ENCODE measurements at regions not wholly inside any gene's neighbourhood (a gene's known extent, or its start where the extent isn't known, plus 50 kb on each side); places are given as distances from the start of the nearest gene placed in this dataset.

- BruUV-seq (replicated peaks) = no TSS peak
- Histone ChIP-seq H3K4me2 (ENCODE audit: low read depth, low read length) (no peak overlapping the region), H3K27me3 (ENCODE audit: control insufficient read depth in 1 of 2, insufficient read depth in 2 of 2, low read length in 2 of 2) (no peaks in the 10 kb centered on the region), H3K27ac (ENCODE audit: extremely low read length, insufficient read depth, low read length) (no peak overlapping the region), H2AFZ (ENCODE audit: low read length) (no peak overlapping the region), H3K4me3 (replicated peaks in 1 of 3; ENCODE audit: insufficient read depth in 1 of 3, low read depth in 2 of 3, low read length in 3 of 3) (no peak overlapping the region), H4K20me1 (ENCODE audit: insufficient read depth, low read length) (no peaks in the 10 kb centered on the region), H3K9ac (ENCODE audit: insufficient read depth, low read depth, low read length) (no peak overlapping the region), H3K36me3 (replicated peaks in 1 of 2; ENCODE audit: control insufficient read depth in 1 of 2, insufficient read depth in 2 of 2, low read length in 2 of 2) (no peaks in the 10 kb centered on the region), H3K79me2 (ENCODE audit: insufficient read depth, low read length) (no peaks in the 10 kb centered on the region), H3K4me1 (ENCODE audit: insufficient read depth, low read length) (no peaks in the 10 kb centered on the region), H3K9me3 (ENCODE audit: low read length) (no peaks in the 10 kb centered on the region)
- DNase-seq (ENCODE audit: low spot score) (no peak), ATAC-seq (no peak), FAIRE-seq (no peak)
- in situ Hi-C loops (cut with HindIII; ENCODE audit: extremely low pct_ligation_motif_present, low pct_unique_long_range_greater_than_20kb) = no loop called here
- WGBS (ENCODE audit: low lambda C conversion rate) = 3% methylated on average over 2 of the region's 2 CpGs
- POLR2A ChIA-PET = no interaction called here
- intact Hi-C loops (cut with micrococcal nuclease; ENCODE audit: unreplicated experiment) = no loop called here
- TF ChIP-seq, protein P1, sequence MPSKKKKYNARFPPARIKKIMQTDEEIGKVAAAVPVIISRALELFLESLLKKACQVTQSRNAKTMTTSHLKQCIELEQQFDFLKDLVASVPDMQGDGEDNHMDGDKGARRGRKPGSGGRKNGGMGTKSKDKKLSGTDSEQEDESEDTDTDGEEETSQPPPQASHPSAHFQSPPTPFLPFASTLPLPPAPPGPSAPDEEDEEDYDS (CRISPR knock-in tag; IDR thresholded peaks at IDR 0.05) = no peak
- no peak for TF ChIP-seq ZNF260 (CRISPR knock-in tag; IDR thresholded peaks at IDR 0.05; ENCODE audit: borderline replicate concordance, low read depth)
- no peak for TF ChIP-seq ZMYM3 (CRISPR knock-in tag; IDR thresholded peaks at IDR 0.05)
- no peak for TF ChIP-seq MATR3 (CRISPR knock-in tag; IDR thresholded peaks at IDR 0.05)
- no peak for TF ChIP-seq ZNF225 (CRISPR knock-in tag; IDR thresholded peaks at IDR 0.05)
- no peak for TF ChIP-seq GZF1 (CRISPR knock-in tag; IDR thresholded peaks at IDR 0.05)
- no peak for TF ChIP-seq TEAD2 (CRISPR knock-in tag; IDR thresholded peaks at IDR 0.05)
- TF ChIP-seq ZNF639 (CRISPR knock-in tag; conservative IDR thresholded peaks at IDR 0.05) = no peak
- no peak for TF ChIP-seq SNAPC5 (CRISPR knock-in tag; IDR thresholded peaks at IDR 0.05; ENCODE audit: borderline replicate concordance)
- TF ChIP-seq, protein P2, sequence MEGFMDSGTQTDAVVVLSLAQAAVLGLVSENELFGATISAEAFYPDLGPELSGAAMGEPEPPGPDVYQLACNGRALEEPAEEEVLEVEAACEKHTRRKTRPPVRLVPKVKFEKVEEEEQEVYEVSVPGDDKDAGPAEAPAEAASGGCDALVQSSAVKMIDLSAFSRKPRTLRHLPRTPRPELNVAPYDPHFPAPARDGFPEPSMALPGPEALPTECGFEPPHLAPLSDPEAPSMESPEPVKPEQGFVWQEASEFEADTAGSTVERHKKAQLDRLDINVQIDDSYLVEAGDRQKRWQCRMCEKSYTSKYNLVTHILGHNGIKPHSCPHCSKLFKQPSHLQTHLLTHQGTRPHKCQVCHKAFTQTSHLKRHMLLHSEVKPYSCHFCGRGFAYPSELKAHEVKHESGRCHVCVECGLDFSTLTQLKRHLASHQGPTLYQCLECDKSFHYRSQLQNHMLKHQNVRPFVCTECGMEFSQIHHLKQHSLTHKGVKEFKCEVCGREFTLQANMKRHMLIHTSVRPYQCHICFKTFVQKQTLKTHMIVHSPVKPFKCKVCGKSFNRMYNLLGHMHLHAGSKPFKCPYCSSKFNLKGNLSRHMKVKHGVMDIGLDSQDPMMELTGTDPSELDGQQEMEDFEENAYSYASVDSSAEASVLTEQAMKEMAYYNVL (CRISPR knock-in tag; IDR thresholded peaks at IDR 0.05; ENCODE audit: borderline replicate concordance) = no peak
- no peak for TF ChIP-seq TCF12 (IDR thresholded peaks at IDR 0.05)
- no peak for TF ChIP-seq TCF12 (CRISPR knock-in tag; IDR thresholded peaks at IDR 0.05)
- TF ChIP-seq ZNF572 (CRISPR knock-in tag; IDR thresholded peaks at IDR 0.05) = no peak
- TF ChIP-seq MAZ (IDR thresholded peaks at IDR 0.05; ENCODE audit: borderline replicate concordance, low read depth, low read length) = no peak
- no peak for TF ChIP-seq MAZ (CRISPR knock-in tag; IDR thresholded peaks at IDR 0.05; ENCODE audit: low read depth)
- no peak for TF ChIP-seq SOX5 (CRISPR knock-in tag; IDR thresholded peaks at IDR 0.05; ENCODE audit: borderline replicate concordance)
- TF ChIP-seq, protein P3, sequence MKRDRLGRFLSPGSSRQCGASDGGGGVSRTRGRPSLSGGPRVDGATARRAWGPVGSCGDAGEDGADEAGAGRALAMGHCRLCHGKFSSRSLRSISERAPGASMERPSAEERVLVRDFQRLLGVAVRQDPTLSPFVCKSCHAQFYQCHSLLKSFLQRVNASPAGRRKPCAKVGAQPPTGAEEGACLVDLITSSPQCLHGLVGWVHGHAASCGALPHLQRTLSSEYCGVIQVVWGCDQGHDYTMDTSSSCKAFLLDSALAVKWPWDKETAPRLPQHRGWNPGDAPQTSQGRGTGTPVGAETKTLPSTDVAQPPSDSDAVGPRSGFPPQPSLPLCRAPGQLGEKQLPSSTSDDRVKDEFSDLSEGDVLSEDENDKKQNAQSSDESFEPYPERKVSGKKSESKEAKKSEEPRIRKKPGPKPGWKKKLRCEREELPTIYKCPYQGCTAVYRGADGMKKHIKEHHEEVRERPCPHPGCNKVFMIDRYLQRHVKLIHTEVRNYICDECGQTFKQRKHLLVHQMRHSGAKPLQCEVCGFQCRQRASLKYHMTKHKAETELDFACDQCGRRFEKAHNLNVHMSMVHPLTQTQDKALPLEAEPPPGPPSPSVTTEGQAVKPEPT (CRISPR knock-in tag; IDR thresholded peaks at IDR 0.05; ENCODE audit: low read depth) = no peak
- TF ChIP-seq RFX1 (IDR thresholded peaks at IDR 0.05) = no peak
- CTCF ChIA-PET (ENCODE audit: low intra/inter-chr PET ratio, low total read pairs) = no interaction called here
Observed at GRCh38 chr1:191043066-191043465, 565.4 kb upstream of the BRINP3 start.

Measured in HepG2 (cell line).